ENCODE measurements at regions not wholly inside any gene's neighbourhood (a gene's known extent, or its start where the extent isn't known, plus 50 kb on each side); places are given as distances from the start of the nearest gene placed in this dataset.

- H2BK120ac ChIP-seq (ENCODE audit: low read depth, low read length), result no peak overlapping the region
- H3K4ac ChIP-seq (ENCODE audit: low read length), result no peak overlapping the region
- H3K79me1 ChIP-seq (ENCODE audit: low read depth, low read length), result no peaks in the 10 kb centered on the region
- WGBS, 2 donors (ENCODE audit: extremely low coverage in 2 of 2, insufficient read length in 2 of 2, insufficient replicate concordance in 1 of 2), result no CpG with 5 or more reads among the region's 14 CpGs
- H4K8ac ChIP-seq (ENCODE audit: low read depth, low read length), result no peak overlapping the region
- H3K4me3 ChIP-seq (ENCODE audit: low read length in 2 of 2), result peak overlapping the region in 1 of 2 donors; percentile 27
- H3K9ac ChIP-seq (ENCODE audit: low read depth, low read length, poor library complexity), result peak overlapping the region; percentile 26
- DNase-seq (ENCODE audit: low spot score), result no peak
- H3K18ac ChIP-seq (ENCODE audit: low read length), result peak overlapping the region; percentile 74
- H2BK12ac ChIP-seq (ENCODE audit: low read length), result peak overlapping the region; percentile 87
- H4K91ac ChIP-seq (ENCODE audit: low read depth, low read length, poor library complexity), result no peak overlapping the region
- H2AK5ac ChIP-seq (ENCODE audit: low read depth, low read length), result peak overlapping the region; percentile 26
- peak overlapping the region; percentile 12 for H3K14ac ChIP-seq (ENCODE audit: low read length)
- H3K9me3 ChIP-seq (replicated peaks in 1 of 2; ENCODE audit: control insufficient read depth in 2 of 2, insufficient read depth in 1 of 2, low read depth in 1 of 2, low read length in 2 of 2), result no peaks in the 10 kb centered on the region
- no peaks in the 10 kb centered on the region for H3K27me3 ChIP-seq (ENCODE audit: control insufficient read depth in 3 of 3, insufficient read depth in 3 of 3, low read depth in 1 of 3, low read length in 3 of 3)
- H3K36me3 ChIP-seq (replicated peaks in 1 of 2; ENCODE audit: control insufficient read depth in 2 of 2, insufficient read depth in 2 of 2, low read length in 2 of 2), result no peaks in the 10 kb centered on the region
- no peak overlapping the region for H3K27ac ChIP-seq (replicated peaks; ENCODE audit: low read length)
- H3K4me1 ChIP-seq (ENCODE audit: control insufficient read depth in 2 of 2, insufficient read depth in 1 of 2, low read depth in 1 of 2, low read length in 2 of 2), result peaks cover 0 to 2% of the 10 kb centered on the region in 2 donors
- no peak overlapping the region for H3K23ac ChIP-seq (ENCODE audit: low read depth, low read length, poor library complexity)
- H2BK15ac ChIP-seq (ENCODE audit: low read length), result peak overlapping the region; percentile 83
- H2AFZ ChIP-seq (ENCODE audit: low read length), result no peak overlapping the region
- H3K4me2 ChIP-seq (ENCODE audit: insufficient read depth, low read length, poor library complexity, severe bottlenecking), result no peak overlapping the region
- no peak overlapping the region for H2BK5ac ChIP-seq (ENCODE audit: low read length)
Observed at GRCh38 chr6:168784426-168784825, 343.4 kb downstream of the SMOC2 start.

DNA sequence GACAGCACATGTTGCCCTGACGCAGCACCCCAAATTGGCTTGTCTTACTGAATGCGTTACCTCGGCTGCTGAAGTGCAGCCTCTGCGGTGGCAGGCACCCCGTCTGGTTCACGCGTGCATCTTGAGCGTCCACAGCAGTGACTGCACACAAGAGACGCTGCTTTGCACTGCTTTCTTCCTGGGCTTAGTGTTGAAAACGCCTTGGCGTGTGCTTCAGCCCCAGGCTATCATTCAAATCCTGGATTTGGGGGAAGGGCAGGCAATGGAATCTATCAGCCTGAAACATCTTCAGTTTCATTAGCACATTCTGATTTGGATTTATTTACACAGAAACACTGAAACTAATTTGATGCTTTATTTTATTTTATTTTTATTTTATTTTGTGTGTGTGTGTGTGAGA lies 342.7 kb downstream of the SMOC2 start:
- no peak overlapping the region for H3K4me3 ChIP-seq (ENCODE audit: low read length in 2 of 2)
- no peak overlapping the region for H2AFZ ChIP-seq (ENCODE audit: low read length)
- no peak overlapping the region for H2BK5ac ChIP-seq (ENCODE audit: low read length)
- no peaks in the 10 kb centered on the region for H3K36me3 ChIP-seq (replicated peaks in 1 of 2; ENCODE audit: control insufficient read depth in 2 of 2, insufficient read depth in 2 of 2, low read length in 2 of 2)
- H2AK5ac ChIP-seq (ENCODE audit: low read depth, low read length), result no peak overlapping the region
- no peak overlapping the region for H2BK12ac ChIP-seq (ENCODE audit: low read length)
- H3K27me3 ChIP-seq (ENCODE audit: control insufficient read depth in 3 of 3, insufficient read depth in 3 of 3, low read depth in 1 of 3, low read length in 3 of 3), result no peaks in the 10 kb centered on the region
- no peaks in the 10 kb centered on the region for H3K9me3 ChIP-seq (replicated peaks in 1 of 2; ENCODE audit: control insufficient read depth in 2 of 2, insufficient read depth in 1 of 2, low read depth in 1 of 2, low read length in 2 of 2)
- H3K4ac ChIP-seq (ENCODE audit: low read length), result no peak overlapping the region
- H3K79me1 ChIP-seq (ENCODE audit: low read depth, low read length), result no peaks in the 10 kb centered on the region
- no peak overlapping the region for H3K9ac ChIP-seq (ENCODE audit: low read depth, low read length, poor library complexity)
- no CpG with 5 or more reads among the region's 11 CpGs for WGBS, 2 donors (ENCODE audit: extremely low coverage in 2 of 2, insufficient read length in 2 of 2, insufficient replicate concordance in 1 of 2)
- H3K27ac ChIP-seq (replicated peaks; ENCODE audit: low read length), result no peak overlapping the region
- H4K8ac ChIP-seq (ENCODE audit: low read depth, low read length), result no peak overlapping the region
- no peak overlapping the region for H2BK15ac ChIP-seq (ENCODE audit: low read length)
- no peak overlapping the region for H3K18ac ChIP-seq (ENCODE audit: low read length)
- no peak overlapping the region for H3K14ac ChIP-seq (ENCODE audit: low read length)
- H3K4me2 ChIP-seq (ENCODE audit: insufficient read depth, low read length, poor library complexity, severe bottlenecking), result no peak overlapping the region
- no peak overlapping the region for H4K91ac ChIP-seq (ENCODE audit: low read depth, low read length, poor library complexity)
- peaks cover 0 to 2% of the 10 kb centered on the region in 2 donors for H3K4me1 ChIP-seq (ENCODE audit: control insufficient read depth in 2 of 2, insufficient read depth in 1 of 2, low read depth in 1 of 2, low read length in 2 of 2)
- no peak overlapping the region for H3K23ac ChIP-seq (ENCODE audit: low read depth, low read length, poor library complexity)
- H2BK120ac ChIP-seq (ENCODE audit: low read depth, low read length), result no peak overlapping the region
- DNase-seq (ENCODE audit: low spot score), result no peak

DNA sequence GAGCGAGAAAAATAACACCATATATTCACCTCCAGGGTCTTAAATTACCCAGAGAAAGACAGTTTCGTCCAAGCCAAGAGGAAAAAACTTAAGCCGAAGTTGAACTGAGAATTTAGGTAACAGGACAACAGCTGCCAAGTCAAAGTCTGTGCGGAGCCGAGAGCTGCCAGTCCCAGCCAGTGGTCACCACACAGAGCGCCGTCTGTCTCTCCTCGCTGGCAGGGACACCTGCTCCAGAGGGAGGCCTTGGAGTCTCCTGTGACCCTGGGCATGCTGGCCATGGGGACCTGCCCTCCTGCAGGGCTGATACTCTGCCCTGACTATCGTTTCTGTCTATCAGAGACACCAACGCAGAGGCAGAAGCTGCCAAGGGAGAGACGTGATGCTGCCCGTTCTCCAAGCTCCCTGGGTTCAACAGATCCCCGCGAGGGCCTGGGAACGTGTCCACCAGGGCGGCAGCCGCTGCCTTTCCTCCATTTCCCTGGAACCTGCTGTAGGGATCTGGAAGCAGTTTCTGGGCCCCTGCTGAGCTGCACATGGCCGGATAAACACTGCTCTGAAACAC lies 341.3 kb downstream of the SMOC2 start:
- Histone ChIP-seq H3K9ac (ENCODE audit: low read depth, low read length, poor library complexity) (no peak overlapping the region), H3K4ac (ENCODE audit: low read length) (no peak overlapping the region), H2AK5ac (ENCODE audit: low read depth, low read length) (no peak overlapping the region), H3K4me2 (ENCODE audit: insufficient read depth, low read length, poor library complexity, severe bottlenecking) (no peak overlapping the region), H4K8ac (ENCODE audit: low read depth, low read length) (no peak overlapping the region), H3K36me3 (replicated peaks in 1 of 2; ENCODE audit: control insufficient read depth in 2 of 2, insufficient read depth in 2 of 2, low read length in 2 of 2) (no peaks in the 10 kb centered on the region), H3K27ac (replicated peaks; ENCODE audit: low read length) (no peak overlapping the region), H3K14ac (ENCODE audit: low read length) (no peak overlapping the region), H3K23ac (ENCODE audit: low read depth, low read length, poor library complexity) (no peak overlapping the region), H2AFZ (ENCODE audit: low read length) (no peak overlapping the region), H4K91ac (ENCODE audit: low read depth, low read length, poor library complexity) (no peak overlapping the region), H2BK15ac (ENCODE audit: low read length) (no peak overlapping the region), H2BK5ac (ENCODE audit: low read length) (no peak overlapping the region), H3K4me1 (ENCODE audit: control insufficient read depth in 2 of 2, insufficient read depth in 1 of 2, low read depth in 1 of 2, low read length in 2 of 2) (peaks cover 0 to 2% of the 10 kb centered on the region in 2 donors), H3K18ac (ENCODE audit: low read length) (no peak overlapping the region), H3K79me1 (ENCODE audit: low read depth, low read length) (no peaks in the 10 kb centered on the region), H2BK120ac (ENCODE audit: low read depth, low read length) (no peak overlapping the region), H2BK12ac (ENCODE audit: low read length) (no peak overlapping the region), H3K4me3 (ENCODE audit: low read length in 2 of 2) (no peak overlapping the region), H3K9me3 (replicated peaks in 1 of 2; ENCODE audit: control insufficient read depth in 2 of 2, insufficient read depth in 1 of 2, low read depth in 1 of 2, low read length in 2 of 2) (no peaks in the 10 kb centered on the region), H3K27me3 (ENCODE audit: control insufficient read depth in 3 of 3, insufficient read depth in 3 of 3, low read depth in 1 of 3, low read length in 3 of 3) (no peaks in the 10 kb centered on the region)
- no CpG with 5 or more reads among the region's 18 CpGs for WGBS, 2 donors (ENCODE audit: extremely low coverage in 2 of 2, insufficient read length in 2 of 2, insufficient replicate concordance in 1 of 2)
- no peak for DNase-seq (ENCODE audit: low spot score)

- Histone ChIP-seq H3K4ac (ENCODE audit: low read length) (no peak overlapping the region), H2BK15ac (ENCODE audit: low read length) (no peak overlapping the region)
Observed at GRCh38 chr6:168778201-168778600, 337.2 kb downstream of the SMOC2 start.

More at GRCh38 chr6:168778201-168778600, 337.2 kb downstream of the SMOC2 start:
- no peaks in the 10 kb centered on the region for H3K27me3 ChIP-seq (ENCODE audit: control insufficient read depth in 3 of 3, insufficient read depth in 3 of 3, low read depth in 1 of 3, low read length in 3 of 3)
- H4K91ac ChIP-seq (ENCODE audit: low read depth, low read length, poor library complexity), result no peak overlapping the region
- no CpG with 5 or more reads among the region's 7 CpGs for WGBS, 2 donors (ENCODE audit: extremely low coverage in 2 of 2, insufficient read length in 2 of 2, insufficient replicate concordance in 1 of 2)
- DNase-seq (ENCODE audit: low spot score), result no peak
- no peak overlapping the region for H2AK5ac ChIP-seq (ENCODE audit: low read depth, low read length)
- no peak overlapping the region for H2BK5ac ChIP-seq (ENCODE audit: low read length)
- no peak overlapping the region for H3K4me2 ChIP-seq (ENCODE audit: insufficient read depth, low read length, poor library complexity, severe bottlenecking)
- H3K18ac ChIP-seq (ENCODE audit: low read length), result no peak overlapping the region
- H3K79me1 ChIP-seq (ENCODE audit: low read depth, low read length), result no peaks in the 10 kb centered on the region
- H3K27ac ChIP-seq (replicated peaks; ENCODE audit: low read length), result no peak overlapping the region
- no peak overlapping the region for H3K9ac ChIP-seq (ENCODE audit: low read depth, low read length, poor library complexity)
- H4K8ac ChIP-seq (ENCODE audit: low read depth, low read length), result no peak overlapping the region
- H3K4me1 ChIP-seq (ENCODE audit: control insufficient read depth in 2 of 2, insufficient read depth in 1 of 2, low read depth in 1 of 2, low read length in 2 of 2), result no peaks in the 10 kb centered on the region
- H3K36me3 ChIP-seq (replicated peaks in 1 of 2; ENCODE audit: control insufficient read depth in 2 of 2, insufficient read depth in 2 of 2, low read length in 2 of 2), result no peaks in the 10 kb centered on the region
- no peak overlapping the region for H3K23ac ChIP-seq (ENCODE audit: low read depth, low read length, poor library complexity)
- no peak overlapping the region for H2BK12ac ChIP-seq (ENCODE audit: low read length)
- H2BK120ac ChIP-seq (ENCODE audit: low read depth, low read length), result no peak overlapping the region
- H3K4me3 ChIP-seq (ENCODE audit: low read length in 2 of 2), result no peak overlapping the region
- no peak overlapping the region for H2AFZ ChIP-seq (ENCODE audit: low read length)
- peaks cover 4 to 11% of the 10 kb centered on the region in 2 donors for H3K9me3 ChIP-seq (replicated peaks in 1 of 2; ENCODE audit: control insufficient read depth in 2 of 2, insufficient read depth in 1 of 2, low read depth in 1 of 2, low read length in 2 of 2)
- H3K14ac ChIP-seq (ENCODE audit: low read length), result no peak overlapping the region

Measured in neuronal stem cell (in vitro differentiated cells).